Activated naive CD4-positive, alpha-beta T cell treated with anti-CD3 and anti-CD28 coated beads for 36 hours (primary cell): ENCODE measurements at regions not wholly inside any gene's neighbourhood (a gene's known extent, or its start where the extent isn't known, plus 50 kb on each side); places are given as distances from the start of the nearest gene placed in this dataset.
"Not testable (repeated sequence)": the region's sequence is repeated elsewhere in the genome, so short reads cannot be mapped to it uniquely, and the experiment has no call there.

Source experiments
- CTCF ChIA-PET: fragments of 350-600 bp; sonication (Branson Sonifier 250); formaldehyde crosslinking; loops from one replicate; lab custom pipeline; 2021; ENCODE audit warnings: antibody characterized with exemption; lab: Charles Lee
- DNase-seq: peaks from one replicate; pipeline ENCODE4 v3.0.0-alpha.2; 2020
- H3K27ac Mint-ChIP-seq: one replicate; pipeline ENCODE4 v1.8.0; 2021; ENCODE audit warnings: mild to moderate bottlenecking, mixed read lengths
- H3K27me3 Mint-ChIP-seq: one replicate; pipeline ENCODE4 v1.8.0; 2021; ENCODE audit warnings: low read depth, mixed read lengths
- H3K36me3 Mint-ChIP-seq: one replicate; pipeline ENCODE4 v1.8.0; 2021; ENCODE audit warnings: low read depth, mixed read lengths
- H3K4me1 Mint-ChIP-seq: one replicate; pipeline ENCODE4 v1.8.0; 2021; ENCODE audit warnings: low read depth, mixed read lengths
- H3K4me3 Mint-ChIP-seq: one replicate; pipeline ENCODE4 v1.8.0; 2021; ENCODE audit warnings: mild to moderate bottlenecking, moderate library complexity, mixed read lengths
- H3K9me3 Mint-ChIP-seq: one replicate; pipeline ENCODE4 v1.8.0; 2021; ENCODE audit warnings: mixed read lengths
- intact Hi-C: fragments of 100-400 bp; cut with micrococcal nuclease; formaldehyde crosslinking; loops from one replicate; pipeline ENCODE4 v1.15.1; 2023

DNA sequence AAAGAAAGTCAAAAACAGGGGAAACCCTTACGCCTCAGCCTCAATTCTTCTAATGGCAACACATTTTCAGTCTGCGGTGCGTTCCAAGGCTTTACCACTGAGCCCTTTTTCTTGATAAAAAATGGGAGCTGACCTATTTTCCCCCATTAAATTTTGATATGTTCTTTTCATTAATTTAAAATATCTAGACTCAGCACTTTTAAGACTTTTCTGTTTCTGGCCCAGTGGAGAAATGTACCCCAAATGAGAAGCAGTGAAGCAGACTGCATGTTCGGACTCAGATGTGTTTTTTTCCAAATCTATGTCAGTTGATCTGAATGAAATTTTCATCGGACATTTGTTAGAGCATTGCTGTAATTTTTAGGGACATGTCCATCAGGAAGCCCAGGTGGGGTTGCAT lies 126.2 kb downstream of the SEC23IP start:
- Mint-ChIP-seq H3K27ac (no peak overlapping the region), H3K4me3 (no peak overlapping the region), H3K27me3 (peaks cover 26% of the 10 kb centered on the region), H3K9me3 (no peaks in the 10 kb centered on the region), H3K4me1 (no peaks in the 10 kb centered on the region), H3K36me3 (no peaks in the 10 kb centered on the region)
- intact Hi-C loops: no loop called here
- DNase-seq: no peak
- CTCF ChIA-PET: interaction anchor here (0.5 kb wide), 1 partner anchor 159 kb away, joined by 3 read pairs; no protein-coding TSS in a partner anchor

DNA sequence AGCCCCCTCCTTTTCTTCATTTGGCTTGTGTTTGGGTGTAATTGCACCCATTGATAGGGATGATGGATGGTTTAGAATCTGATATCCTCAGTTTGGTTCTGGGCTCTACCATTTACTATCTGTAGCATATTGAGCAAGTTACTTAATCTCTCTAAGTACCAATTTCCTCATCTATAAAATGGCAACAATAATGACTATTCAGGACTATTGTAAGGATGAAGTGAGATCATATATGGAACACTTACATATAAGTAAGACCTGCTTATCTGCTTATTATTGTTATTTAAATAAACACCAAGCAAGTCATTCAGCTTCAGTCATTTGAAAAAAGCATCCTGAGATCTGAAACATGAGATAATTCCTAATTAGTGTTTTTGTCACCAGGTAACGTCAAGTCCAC lies 127.0 kb downstream of the SEC23IP start:
- Mint-ChIP-seq H3K27me3 (peaks cover 29% of the 10 kb centered on the region), H3K27ac (no peak overlapping the region), H3K4me1 (no peaks in the 10 kb centered on the region), H3K4me3 (no peak overlapping the region), H3K36me3 (no peaks in the 10 kb centered on the region), H3K9me3 (no peaks in the 10 kb centered on the region)
- CTCF ChIA-PET: no interaction called here
- DNase-seq: no peak
- intact Hi-C loops: no loop called here

DNA sequence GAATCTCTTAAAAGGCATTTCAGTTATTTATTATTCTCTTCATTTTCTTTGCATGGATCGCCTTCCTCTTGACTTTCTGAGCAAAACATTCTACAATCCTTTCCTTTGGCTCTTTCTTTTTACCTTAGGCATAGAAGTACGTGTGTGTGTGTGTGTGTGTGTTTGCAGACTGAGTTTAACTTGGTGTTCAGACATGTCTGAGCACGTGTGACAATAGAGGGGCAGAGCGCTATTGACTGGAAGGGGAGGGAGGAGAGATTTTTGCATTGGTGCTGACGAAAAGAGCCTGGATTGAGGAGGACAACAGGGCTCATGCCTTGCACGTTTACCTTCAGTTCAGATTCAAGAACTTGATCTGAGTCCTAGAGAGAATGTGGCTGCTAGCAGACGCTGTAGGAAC lies 129.8 kb downstream of the SEC23IP start:
- H3K27ac Mint-ChIP-seq: no peak overlapping the region
- H3K27me3 Mint-ChIP-seq: peaks cover 28% of the 10 kb centered on the region
- H3K4me1 Mint-ChIP-seq: no peaks in the 10 kb centered on the region
- H3K36me3 Mint-ChIP-seq: no peaks in the 10 kb centered on the region
- no peaks in the 10 kb centered on the region for H3K9me3 Mint-ChIP-seq
- DNase-seq: no peak
- no peak overlapping the region for H3K4me3 Mint-ChIP-seq
- intact Hi-C loops: no loop called here
- CTCF ChIA-PET: interaction anchor here (1.1 kb wide), 1 partner anchor 23 kb away, joined by 3 read pairs; no protein-coding TSS in a partner anchor

DNA sequence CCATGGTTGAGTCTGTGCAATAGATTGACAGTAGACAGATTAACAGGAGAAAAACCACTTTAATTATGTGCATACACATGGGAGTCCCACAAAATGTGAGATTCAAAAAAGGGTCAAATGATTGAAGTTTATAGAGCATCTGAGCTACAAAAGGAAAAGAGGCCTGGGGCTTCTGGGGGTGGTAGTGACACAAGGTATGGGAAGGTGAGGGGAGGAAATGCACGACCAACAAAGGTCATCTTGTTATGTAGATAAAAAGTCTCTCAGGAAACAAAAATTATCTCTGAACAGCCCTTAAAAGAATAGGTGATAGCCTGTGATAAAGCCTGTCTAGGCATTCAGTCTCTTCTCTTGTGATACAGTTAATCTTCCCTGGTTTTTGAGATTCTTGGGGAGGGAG lies 141.7 kb downstream of the SEC23IP start:
- H3K4me3 Mint-ChIP-seq: no peak overlapping the region
- CTCF ChIA-PET: no interaction called here
- DNase-seq: no peak
- H3K36me3 Mint-ChIP-seq: no peaks in the 10 kb centered on the region
- intact Hi-C loops: no loop called here
- H3K27ac Mint-ChIP-seq: no peak overlapping the region
- H3K9me3 Mint-ChIP-seq: no peaks in the 10 kb centered on the region
- no peaks in the 10 kb centered on the region for H3K4me1 Mint-ChIP-seq
- peaks cover 2% of the 10 kb centered on the region for H3K27me3 Mint-ChIP-seq

DNA sequence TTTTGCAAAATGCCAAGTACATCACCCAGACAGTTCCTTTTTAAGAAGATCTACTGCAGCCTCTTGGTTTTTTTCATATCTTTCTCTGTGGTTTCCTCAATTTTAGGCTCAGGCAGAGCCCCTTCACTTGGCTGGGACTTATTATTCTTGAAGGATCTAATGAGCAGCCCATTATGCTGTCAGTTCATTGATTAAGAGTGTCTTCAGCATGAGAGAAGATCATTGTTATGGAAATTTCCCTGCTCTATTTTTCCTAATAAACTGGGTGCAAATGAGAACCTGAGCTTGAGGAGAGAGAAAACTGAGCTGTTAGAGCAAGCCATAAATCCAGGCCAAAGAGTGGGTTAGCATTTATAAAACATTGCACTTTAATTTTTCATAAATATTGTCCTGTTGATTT lies 146.5 kb downstream of the SEC23IP start:
- intact Hi-C loops: no loop called here
- no peaks in the 10 kb centered on the region for H3K36me3 Mint-ChIP-seq
- CTCF ChIA-PET: no interaction called here

DNA sequence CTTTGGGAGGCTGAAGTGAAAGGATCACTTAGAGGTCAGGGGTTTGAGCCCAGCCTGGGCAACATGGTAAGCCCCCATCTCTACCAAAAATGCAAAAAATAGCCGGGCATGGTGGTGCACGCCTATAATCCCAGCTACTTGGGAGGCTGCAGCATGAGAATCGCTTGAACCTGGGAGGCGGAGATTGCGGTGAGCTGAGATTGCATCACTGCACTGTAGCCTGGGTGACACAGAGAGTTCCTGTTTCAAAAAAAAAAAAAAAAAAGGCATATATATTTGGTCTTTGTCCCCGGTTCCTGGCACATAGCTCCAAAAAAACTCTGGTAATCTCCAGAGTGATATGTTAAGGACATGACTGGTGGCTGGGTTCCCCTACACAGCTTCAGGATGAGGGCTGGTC lies 147.3 kb downstream of the SEC23IP start:
- H3K4me3 Mint-ChIP-seq: no peak overlapping the region
- no peaks in the 10 kb centered on the region for H3K9me3 Mint-ChIP-seq
- DNase-seq: no peak
- intact Hi-C loops: no loop called here
- CTCF ChIA-PET: no interaction called here
- H3K36me3 Mint-ChIP-seq: no peaks in the 10 kb centered on the region
- no peaks in the 10 kb centered on the region for H3K4me1 Mint-ChIP-seq
- no peak overlapping the region for H3K27ac Mint-ChIP-seq
- no peaks in the 10 kb centered on the region for H3K27me3 Mint-ChIP-seq

More for the DNA sequence above, 146.5 kb downstream of the SEC23IP start:
- Mint-ChIP-seq H3K27ac (no peak overlapping the region), H3K9me3 (no peaks in the 10 kb centered on the region), H3K4me1 (no peaks in the 10 kb centered on the region), H3K4me3 (no peak overlapping the region), H3K27me3 (peaks cover 2% of the 10 kb centered on the region)
- no peak for DNase-seq

DNA sequence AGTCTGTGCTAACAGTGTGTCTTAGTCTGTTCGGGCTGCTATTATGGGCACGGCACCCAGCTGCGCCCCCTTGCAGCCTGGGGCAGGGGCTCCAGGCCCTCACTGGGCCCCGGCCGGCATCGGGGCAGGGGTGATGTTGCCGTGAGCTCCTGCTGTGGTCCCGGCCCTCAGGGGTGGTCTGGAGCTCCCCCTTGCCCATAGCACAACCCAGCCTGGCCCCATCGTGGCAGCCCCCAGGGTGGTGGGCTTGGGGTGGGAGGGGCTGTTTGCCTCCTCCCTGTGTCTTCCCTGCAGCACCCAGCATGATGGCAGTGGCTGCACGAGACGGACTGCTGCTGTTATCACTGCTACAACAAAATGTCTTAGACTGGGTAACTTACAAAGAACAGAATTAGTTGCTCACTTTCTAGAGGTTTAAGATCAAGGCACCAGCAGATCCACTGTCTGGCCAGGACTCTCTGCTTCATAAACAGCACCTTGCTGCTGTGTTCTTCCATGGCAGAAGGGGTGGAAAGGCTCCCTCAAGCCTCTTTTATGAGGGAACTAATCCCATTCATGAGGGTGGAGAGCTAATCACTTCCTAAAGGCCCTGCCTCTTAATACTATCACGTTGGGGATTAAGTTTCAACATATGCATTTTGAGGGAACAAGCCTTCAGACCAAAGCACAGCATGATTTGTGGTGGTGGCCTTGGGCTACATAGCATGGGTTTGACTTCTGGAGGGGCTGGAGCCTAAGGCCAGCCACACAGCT lies 149.5 kb downstream of the SEC23IP start:
- Mint-ChIP-seq H3K27ac (no peak overlapping the region), H3K4me3 (no peak overlapping the region), H3K27me3 (no peaks in the 10 kb centered on the region), H3K36me3 (no peaks in the 10 kb centered on the region), H3K4me1 (no peaks in the 10 kb centered on the region), H3K9me3 (no peaks in the 10 kb centered on the region)
- CTCF ChIA-PET: no interaction called here
- intact Hi-C loops: no loop called here
- no peak for DNase-seq

DNA sequence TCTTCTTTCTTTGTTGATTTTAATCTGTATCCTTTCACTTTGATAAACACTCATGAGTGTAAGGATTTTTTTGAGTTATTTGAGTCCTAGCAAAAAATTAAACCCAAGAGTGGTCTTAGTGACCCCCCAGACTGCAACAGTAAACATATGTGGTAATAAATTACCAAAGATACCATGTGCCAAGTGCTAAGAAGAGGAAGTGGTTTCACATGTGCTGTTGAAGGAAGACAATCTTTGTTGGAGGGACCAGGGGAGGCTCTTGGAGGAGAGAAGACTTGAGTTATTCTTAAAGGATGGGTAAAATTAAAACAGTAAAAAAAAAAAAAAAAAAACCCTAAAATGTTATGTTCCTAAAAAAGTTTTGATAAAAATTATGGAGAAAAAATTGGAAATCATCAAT lies 150.2 kb downstream of the SEC23IP start:
- intact Hi-C loops: no loop called here
- no peaks in the 10 kb centered on the region for H3K4me1 Mint-ChIP-seq
- no peaks in the 10 kb centered on the region for H3K36me3 Mint-ChIP-seq
- H3K27ac Mint-ChIP-seq: no peak overlapping the region
- H3K9me3 Mint-ChIP-seq: no peaks in the 10 kb centered on the region
- H3K27me3 Mint-ChIP-seq: no peaks in the 10 kb centered on the region
- no peak for DNase-seq
- no peak overlapping the region for H3K4me3 Mint-ChIP-seq
- CTCF ChIA-PET: no interaction called here

DNA sequence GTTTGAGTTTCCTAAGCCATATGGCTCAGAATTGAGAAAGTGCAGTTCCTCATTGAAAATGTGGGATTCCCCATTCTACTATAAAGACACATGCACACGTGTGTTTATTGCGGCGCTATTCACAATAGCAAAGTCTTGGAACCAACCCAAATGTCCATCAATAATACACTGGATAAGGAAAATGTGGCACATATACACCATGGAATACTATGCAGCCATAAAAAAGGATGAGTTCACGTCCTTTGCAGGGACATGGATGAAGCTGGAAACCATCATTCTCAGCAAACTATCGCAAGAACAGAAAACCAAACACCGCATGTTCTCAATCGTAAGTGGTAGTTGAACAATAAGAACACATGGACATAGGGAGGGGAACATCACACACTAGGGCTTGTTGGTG lies 154.8 kb downstream of the SEC23IP start:
- H3K36me3 Mint-ChIP-seq, H3K4me1 Mint-ChIP-seq: not testable (repeated sequence)

DNA sequence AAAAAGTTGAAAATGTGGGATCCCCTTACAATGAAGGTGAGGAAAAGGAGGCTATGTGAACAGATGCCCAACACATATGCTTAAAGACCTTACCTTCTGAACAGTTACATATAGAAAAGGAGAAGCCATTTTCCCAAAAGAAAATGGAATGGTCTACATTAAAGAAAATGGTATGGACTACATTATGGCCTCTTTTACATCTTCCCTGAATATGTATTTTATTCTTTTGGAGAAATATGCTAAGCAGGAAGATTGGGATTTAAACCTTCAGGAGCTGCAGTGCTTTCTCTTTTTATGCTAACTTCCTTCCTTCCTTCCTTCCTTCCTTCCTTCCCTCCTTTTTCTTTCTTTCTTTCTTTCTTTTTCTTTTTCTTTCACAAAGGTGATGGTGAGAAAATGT lies 155.4 kb downstream of the SEC23IP start:
- CTCF ChIA-PET: interaction anchor here (0.6 kb wide), 1 partner anchor 28 kb away, joined by 3 read pairs; no protein-coding TSS in a partner anchor
- peaks cover 8% of the 10 kb centered on the region for H3K27me3 Mint-ChIP-seq
- no peak overlapping the region for H3K4me3 Mint-ChIP-seq
- no peak for DNase-seq
- H3K36me3 Mint-ChIP-seq: no peaks in the 10 kb centered on the region
- no peak overlapping the region for H3K27ac Mint-ChIP-seq
- intact Hi-C loops: no loop called here
- no peaks in the 10 kb centered on the region for H3K4me1 Mint-ChIP-seq
- H3K9me3 Mint-ChIP-seq: no peaks in the 10 kb centered on the region

More for the DNA sequence above, 154.8 kb downstream of the SEC23IP start:
- DNase-seq, H3K27me3 Mint-ChIP-seq, H3K9me3 Mint-ChIP-seq, H3K27ac Mint-ChIP-seq, CTCF ChIA-PET, H3K4me3 Mint-ChIP-seq, intact Hi-C loops: not testable (repeated sequence)

DNA sequence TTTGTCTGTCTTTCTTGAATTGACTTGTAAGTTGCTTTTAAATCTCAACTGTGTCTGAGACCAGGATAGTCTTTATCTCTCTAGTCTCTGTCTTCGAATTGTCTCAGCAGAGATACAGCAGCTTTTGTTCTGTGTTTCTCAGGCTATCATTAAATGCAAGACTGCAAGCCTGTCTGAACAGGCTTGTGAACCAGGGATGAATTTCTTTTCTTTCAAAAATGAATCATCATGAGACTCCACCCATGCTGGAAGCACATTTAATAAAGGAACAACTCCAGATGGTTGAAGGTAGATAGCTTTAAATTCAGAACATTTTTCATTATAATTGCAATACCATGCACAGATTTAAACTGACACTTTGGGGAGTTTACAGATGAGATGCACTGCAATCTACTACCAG lies 155.9 kb downstream of the SEC23IP start:
- Mint-ChIP-seq H3K27ac (no peak overlapping the region), H3K4me1 (no peaks in the 10 kb centered on the region), H3K9me3 (no peaks in the 10 kb centered on the region), H3K4me3 (no peak overlapping the region), H3K36me3 (no peaks in the 10 kb centered on the region), H3K27me3 (peaks cover 9% of the 10 kb centered on the region)
- intact Hi-C loops: no loop called here
- no peak for DNase-seq
- CTCF ChIA-PET: interaction anchor here (0.6 kb wide), 1 partner anchor 28 kb away, joined by 3 read pairs; no protein-coding TSS in a partner anchor

DNA sequence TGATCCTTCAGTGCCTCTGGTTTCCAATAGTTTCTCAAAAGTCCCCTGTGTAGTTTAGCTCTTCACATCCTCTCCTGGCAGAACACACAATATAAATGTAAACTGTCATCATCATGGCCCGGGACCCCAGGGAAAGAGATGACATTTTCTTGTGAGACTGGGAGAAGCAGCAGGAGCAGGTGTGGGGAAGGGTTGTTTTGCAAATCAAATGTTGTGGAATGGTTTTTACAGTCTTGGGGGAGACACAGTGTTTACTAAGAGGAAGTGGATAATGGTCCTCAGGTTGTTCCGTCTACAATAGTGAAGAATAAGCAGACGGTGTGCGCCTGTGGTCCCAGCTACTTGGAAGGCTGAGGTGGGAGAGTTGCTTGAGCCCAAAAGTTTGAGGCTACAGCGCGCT lies 159.1 kb downstream of the SEC23IP start:
- no peak overlapping the region for H3K27ac Mint-ChIP-seq
- H3K27me3 Mint-ChIP-seq: peaks cover 9% of the 10 kb centered on the region
- DNase-seq: no peak
- no peak overlapping the region for H3K4me3 Mint-ChIP-seq
- intact Hi-C loops: no loop called here
- H3K36me3 Mint-ChIP-seq: no peaks in the 10 kb centered on the region
- CTCF ChIA-PET: interaction anchor here (0.5 to 1.1 kb wide), 2 partner anchors 76 to 1621 kb away, joined by 3 read pairs; no protein-coding TSS in a partner anchor
- H3K9me3 Mint-ChIP-seq: no peaks in the 10 kb centered on the region
- no peaks in the 10 kb centered on the region for H3K4me1 Mint-ChIP-seq

DNA sequence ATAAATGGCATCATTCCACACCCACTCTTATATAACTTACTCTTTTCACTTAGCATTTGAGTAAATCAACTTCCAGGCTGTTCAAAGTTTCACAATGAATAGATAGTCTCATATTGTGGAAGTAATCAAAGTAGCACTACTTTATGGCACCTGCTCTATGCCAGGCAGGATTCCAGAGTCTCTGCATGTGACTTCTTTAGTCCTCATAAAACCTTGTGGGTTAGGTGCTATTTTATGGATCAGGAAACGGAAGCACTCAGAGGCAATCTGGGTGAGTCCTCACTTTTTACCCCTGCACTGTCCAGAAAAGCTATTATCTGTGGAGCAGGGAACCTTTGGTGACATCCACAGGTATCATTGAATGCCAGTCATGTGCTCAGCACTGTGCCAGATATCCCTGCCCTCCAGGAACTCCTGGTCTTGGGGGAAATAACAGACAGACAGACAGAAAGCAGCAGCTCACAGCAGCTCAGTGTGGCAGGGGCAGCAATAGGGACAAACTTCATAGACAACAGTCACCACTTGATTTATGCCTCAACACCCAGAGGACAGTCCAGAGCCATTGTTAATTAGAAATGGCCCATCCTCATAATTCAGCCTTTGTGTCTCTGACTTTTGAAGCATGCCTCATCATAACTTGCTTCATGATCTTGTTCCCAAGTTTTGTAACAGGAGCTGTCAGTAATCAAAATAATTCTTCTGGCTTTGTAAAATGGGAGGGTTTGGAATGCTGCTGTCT lies 160.6 kb downstream of the SEC23IP start:
- no peak for DNase-seq
- CTCF ChIA-PET: no interaction called here
- no peaks in the 10 kb centered on the region for H3K4me1 Mint-ChIP-seq
- H3K27ac Mint-ChIP-seq: no peak overlapping the region
- no peaks in the 10 kb centered on the region for H3K9me3 Mint-ChIP-seq
- no peak overlapping the region for H3K4me3 Mint-ChIP-seq
- intact Hi-C loops: no loop called here
- H3K36me3 Mint-ChIP-seq: no peaks in the 10 kb centered on the region
- peaks cover 9% of the 10 kb centered on the region for H3K27me3 Mint-ChIP-seq
